ENCODE measurements at regions not wholly inside any gene's neighbourhood (a gene's known extent, or its start where the extent isn't known, plus 50 kb on each side); places are given as distances from the start of the nearest gene placed in this dataset.

DNA sequence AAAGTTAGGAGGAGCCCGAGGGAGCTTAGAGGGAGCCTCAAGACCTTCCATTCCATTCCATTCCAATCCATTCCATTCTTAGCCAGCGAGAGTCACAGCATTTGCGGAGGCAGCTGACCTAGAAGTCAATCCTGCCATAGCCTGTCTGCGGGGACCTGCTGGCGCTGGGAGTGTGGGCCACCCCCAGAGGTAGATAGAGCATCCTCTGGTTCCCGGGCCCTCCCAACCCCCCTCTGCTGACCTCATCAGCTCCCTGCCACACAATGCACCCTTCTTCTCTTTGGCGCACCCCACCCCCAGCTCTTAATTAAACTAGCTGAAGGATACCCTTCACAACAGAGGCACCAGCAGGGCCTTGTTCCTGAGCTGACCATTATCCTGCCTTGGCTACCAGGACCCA, 152.5 kb upstream of the ZMIZ1 start:
- H3K27me3 ChIP-seq (ENCODE audit: low read length) = 0 out of 2 replicates have a peak, but pooled peaks cover 4% of the 10 kb centered on the region
- no peaks in the 10 kb centered on the region for H3F3A ChIP-seq (ENCODE audit: low read length, unreplicated experiment)
- DNase-seq (no peak), ATAC-seq (no peak)
- H3K4me1 ChIP-seq (ENCODE audit: insufficient read depth, low read length) = no peaks in the 10 kb centered on the region
- H3K9me2 ChIP-seq (replicated peaks; ENCODE audit: low read length) = no peaks in the 10 kb centered on the region
- no TSS peak for BruUV-seq (replicated peaks)
- ChIA-PET CTCF (no interaction called here), POLR2A (ENCODE audit: unreplicated experiment) (no interaction called here)
- no peak overlapping the region for H3K4me2 ChIP-seq (ENCODE audit: low read length)
- no peaks in the 10 kb centered on the region for H3K9me3 ChIP-seq (ENCODE audit: low read length)
- H2AFZ ChIP-seq (ENCODE audit: low read length) = no peak overlapping the region
- TF ChIP-seq EZH2phosphoT487 (IDR thresholded peaks at IDR 0.05; ENCODE audit: borderline replicate concordance, low read length) = no peak
- TF ChIP-seq, protein P1, sequence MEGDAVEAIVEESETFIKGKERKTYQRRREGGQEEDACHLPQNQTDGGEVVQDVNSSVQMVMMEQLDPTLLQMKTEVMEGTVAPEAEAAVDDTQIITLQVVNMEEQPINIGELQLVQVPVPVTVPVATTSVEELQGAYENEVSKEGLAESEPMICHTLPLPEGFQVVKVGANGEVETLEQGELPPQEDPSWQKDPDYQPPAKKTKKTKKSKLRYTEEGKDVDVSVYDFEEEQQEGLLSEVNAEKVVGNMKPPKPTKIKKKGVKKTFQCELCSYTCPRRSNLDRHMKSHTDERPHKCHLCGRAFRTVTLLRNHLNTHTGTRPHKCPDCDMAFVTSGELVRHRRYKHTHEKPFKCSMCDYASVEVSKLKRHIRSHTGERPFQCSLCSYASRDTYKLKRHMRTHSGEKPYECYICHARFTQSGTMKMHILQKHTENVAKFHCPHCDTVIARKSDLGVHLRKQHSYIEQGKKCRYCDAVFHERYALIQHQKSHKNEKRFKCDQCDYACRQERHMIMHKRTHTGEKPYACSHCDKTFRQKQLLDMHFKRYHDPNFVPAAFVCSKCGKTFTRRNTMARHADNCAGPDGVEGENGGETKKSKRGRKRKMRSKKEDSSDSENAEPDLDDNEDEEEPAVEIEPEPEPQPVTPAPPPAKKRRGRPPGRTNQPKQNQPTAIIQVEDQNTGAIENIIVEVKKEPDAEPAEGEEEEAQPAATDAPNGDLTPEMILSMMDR (conservative IDR thresholded peaks at IDR 0.05; ENCODE audit: low read depth, low read length) = no peak
- no peak for TF ChIP-seq EZH2 (IDR thresholded peaks at IDR 0.05; ENCODE audit: low read length, unreplicated experiment)
- H3K36me3 ChIP-seq (ENCODE audit: low read depth, low read length) = no peaks in the 10 kb centered on the region
- H4K20me1 ChIP-seq (ENCODE audit: low read length) = no peaks in the 10 kb centered on the region
- no peak overlapping the region for H3K9ac ChIP-seq (ENCODE audit: low read length)
- intact Hi-C loops (cut with micrococcal nuclease) = no loop called here
- no peak overlapping the region for H3K27ac ChIP-seq (ENCODE audit: low read length)
- H3K79me2 ChIP-seq (ENCODE audit: low read length) = no peaks in the 10 kb centered on the region
- H3K4me3 ChIP-seq (ENCODE audit: low read length) = no peak overlapping the region

DNA sequence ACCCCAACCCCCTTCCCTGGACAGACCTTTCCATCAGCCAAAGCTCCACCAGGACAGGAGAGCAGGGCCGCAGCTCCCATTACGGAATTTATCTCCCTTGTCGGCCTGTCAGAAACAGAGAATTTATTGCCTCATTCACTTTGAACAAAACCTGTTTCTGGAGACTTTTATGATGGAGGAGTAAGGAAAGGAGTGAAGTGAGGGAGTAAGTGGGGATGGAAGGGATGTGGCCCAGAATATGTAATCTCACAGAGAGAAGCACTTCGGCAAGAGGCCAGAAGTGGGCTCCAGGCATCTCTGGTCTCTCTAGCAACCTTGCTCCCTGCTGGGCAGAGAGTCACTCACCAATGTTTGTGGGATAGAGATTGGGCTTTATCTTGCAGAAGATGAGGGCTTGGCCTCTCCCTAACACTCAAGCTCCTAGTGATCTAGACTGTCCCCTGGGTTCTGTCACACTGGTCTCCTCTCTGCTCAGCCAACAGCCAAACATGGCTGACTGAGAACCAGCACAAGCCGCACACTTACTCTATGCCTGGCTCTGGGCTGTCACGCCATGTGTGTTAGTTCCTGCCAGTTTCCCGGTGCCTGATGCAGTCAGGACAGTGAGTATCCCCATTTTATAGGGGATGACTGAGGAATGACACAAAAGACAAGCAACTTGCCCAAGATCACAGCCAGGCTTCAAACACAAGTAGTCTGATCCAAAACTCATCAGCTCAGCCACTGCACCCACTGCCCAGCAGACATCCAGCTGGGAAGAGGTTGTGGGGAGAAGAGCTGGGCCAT, 149.4 kb upstream of the ZMIZ1 start:
- BruUV-seq (replicated peaks) = no TSS peak

More for the DNA sequence above, 149.4 kb upstream of the ZMIZ1 start:
- no peaks in the 10 kb centered on the region for H3K79me2 ChIP-seq (ENCODE audit: low read length)
- H3K36me3 ChIP-seq (ENCODE audit: low read depth, low read length) = no peaks in the 10 kb centered on the region
- no peaks in the 10 kb centered on the region for H4K20me1 ChIP-seq (ENCODE audit: low read length)
- H3K9me3 ChIP-seq (ENCODE audit: low read length) = no peaks in the 10 kb centered on the region
- H3F3A ChIP-seq (ENCODE audit: low read length, unreplicated experiment) = no peaks in the 10 kb centered on the region
- DNase-seq = peak; percentile 52
- no peak overlapping the region for H3K27ac ChIP-seq (ENCODE audit: low read length)
- H3K27me3 ChIP-seq (ENCODE audit: low read length) = 0 out of 2 replicates have a peak, but pooled peaks cover 4% of the 10 kb centered on the region
- H3K9me2 ChIP-seq (replicated peaks; ENCODE audit: low read length) = no peaks in the 10 kb centered on the region
- H3K4me2 ChIP-seq (ENCODE audit: low read length) = no peak overlapping the region
- ChIA-PET POLR2A (ENCODE audit: unreplicated experiment) (no interaction called here), CTCF (interaction anchor here (0.5 to 0.6 kb wide), 2 partner anchors 148 to 370 kb away, joined by 4 read pairs; no protein-coding TSS in a partner anchor)
- peak; percentile 52 for ATAC-seq
- H3K4me1 ChIP-seq (ENCODE audit: insufficient read depth, low read length) = peaks cover 12% of the 10 kb centered on the region
- H3K9ac ChIP-seq (ENCODE audit: low read length) = no peak overlapping the region
- TF ChIP-seq EZH2phosphoT487 (IDR thresholded peaks at IDR 0.05; ENCODE audit: borderline replicate concordance, low read length) (no peak), EZH2 (IDR thresholded peaks at IDR 0.05; ENCODE audit: low read length, unreplicated experiment) (no peak)
- TF ChIP-seq, protein P1 (conservative IDR thresholded peaks at IDR 0.05; ENCODE audit: low read depth, low read length) = no peak
- H2AFZ ChIP-seq (ENCODE audit: low read length) = no peak overlapping the region
- H3K4me3 ChIP-seq (ENCODE audit: low read length) = no peak overlapping the region
- intact Hi-C loops (cut with micrococcal nuclease) = no loop called here

All from PC-3 (cell line).